GM18520 (cell line): ENCODE measurements at regions not wholly inside any gene's neighbourhood (a gene's known extent, or its start where the extent isn't known, plus 50 kb on each side); places are given as distances from the start of the nearest gene placed in this dataset.

Source experiments
- ATAC-seq: cut with Tn5 transposase; IDR thresholded peaks from one replicate; pipeline ENCODE4 v1.9.1; 2021; ENCODE audit not compliant: unreplicated experiment

- no peak for ATAC-seq
Observed at GRCh38 chr3:157810924-157811718, 295.1 kb downstream of the SHOX2 start.

GRCh38 chr3:157807280-157807679 lies 298.9 kb downstream of the SHOX2 start:
- no peak for ATAC-seq

GRCh38 chr3:157805538-157805937 lies 300.7 kb downstream of the SHOX2 start:
- no peak for ATAC-seq

GRCh38 chr3:157794771-157795170 lies 291.6 kb upstream of the VEPH1 start:
- no peak for ATAC-seq

- no peak for ATAC-seq
Observed at GRCh38 chr3:157793745-157794144, 290.5 kb upstream of the VEPH1 start.

GRCh38 chr3:157789162-157789561 lies 285.9 kb upstream of the VEPH1 start:
- ATAC-seq = no peak

GRCh38 chr3:157786618-157787017 lies 283.4 kb upstream of the VEPH1 start:
- no peak for ATAC-seq

- ATAC-seq = no peak
Observed at GRCh38 chr3:157786211-157786610, 283.0 kb upstream of the VEPH1 start.

GRCh38 chr3:157785102-157785826 lies 282.0 kb upstream of the VEPH1 start:
- ATAC-seq = no peak

GRCh38 chr3:157782236-157782635 lies 279.0 kb upstream of the VEPH1 start:
- no peak for ATAC-seq

GRCh38 chr3:157776861-157777260 lies 273.6 kb upstream of the VEPH1 start:
- ATAC-seq = no peak

- ATAC-seq = no peak
Observed at GRCh38 chr3:157775446-157775845, 272.2 kb upstream of the VEPH1 start.

GRCh38 chr3:157769378-157769777 lies 266.2 kb upstream of the VEPH1 start:
- ATAC-seq = no peak

- ATAC-seq = no peak
Observed at GRCh38 chr3:157767607-157768006, 264.4 kb upstream of the VEPH1 start.

- ATAC-seq = no peak
Observed at GRCh38 chr3:157763644-157764043, 260.4 kb upstream of the VEPH1 start.

GRCh38 chr3:157759311-157759710 lies 256.1 kb upstream of the VEPH1 start:
- ATAC-seq = no peak

GRCh38 chr3:157755233-157755632 lies 252.0 kb upstream of the VEPH1 start:
- ATAC-seq = no peak

GRCh38 chr3:157754451-157754850 lies 251.2 kb upstream of the VEPH1 start:
- no peak for ATAC-seq

GRCh38 chr3:157753787-157754136 lies 250.5 kb upstream of the VEPH1 start:
- ATAC-seq = no peak

- no peak for ATAC-seq
Observed at GRCh38 chr3:157752956-157753786, 250.0 kb upstream of the VEPH1 start.

GRCh38 chr3:157752554-157752953 lies 249.3 kb upstream of the VEPH1 start:
- ATAC-seq = no peak

- ATAC-seq = no peak
Observed at GRCh38 chr3:157751386-157751785, 248.2 kb upstream of the VEPH1 start.
